ENCODE measurements at regions not wholly inside any gene's neighbourhood (a gene's known extent, or its start where the extent isn't known, plus 50 kb on each side); places are given as distances from the start of the nearest gene placed in this dataset.
"Not testable (repeated sequence)": the region's sequence is repeated elsewhere in the genome, so short reads cannot be mapped to it uniquely, and the experiment has no call there.

DNA sequence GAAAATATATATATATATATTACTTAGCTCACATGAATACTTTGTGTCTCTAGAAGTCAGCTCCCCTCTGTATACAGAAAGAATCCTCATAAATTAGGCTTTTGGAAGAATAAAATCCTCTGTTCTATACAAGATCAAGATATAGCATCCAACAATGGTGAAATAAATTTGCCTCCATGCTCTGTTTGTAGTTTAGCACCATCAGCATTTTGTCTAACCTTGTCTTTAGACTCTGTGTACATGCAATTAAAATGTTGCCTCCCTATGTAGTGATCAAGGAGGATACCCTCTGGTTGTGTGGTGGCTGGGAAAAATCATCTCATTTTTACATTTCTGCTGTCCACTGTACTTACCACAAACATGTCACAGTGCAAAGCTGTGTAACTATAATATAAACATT lies 189.7 kb downstream of the C7orf25 start:
- no peak for DNase-seq (ENCODE audit: low read depth)

DNA sequence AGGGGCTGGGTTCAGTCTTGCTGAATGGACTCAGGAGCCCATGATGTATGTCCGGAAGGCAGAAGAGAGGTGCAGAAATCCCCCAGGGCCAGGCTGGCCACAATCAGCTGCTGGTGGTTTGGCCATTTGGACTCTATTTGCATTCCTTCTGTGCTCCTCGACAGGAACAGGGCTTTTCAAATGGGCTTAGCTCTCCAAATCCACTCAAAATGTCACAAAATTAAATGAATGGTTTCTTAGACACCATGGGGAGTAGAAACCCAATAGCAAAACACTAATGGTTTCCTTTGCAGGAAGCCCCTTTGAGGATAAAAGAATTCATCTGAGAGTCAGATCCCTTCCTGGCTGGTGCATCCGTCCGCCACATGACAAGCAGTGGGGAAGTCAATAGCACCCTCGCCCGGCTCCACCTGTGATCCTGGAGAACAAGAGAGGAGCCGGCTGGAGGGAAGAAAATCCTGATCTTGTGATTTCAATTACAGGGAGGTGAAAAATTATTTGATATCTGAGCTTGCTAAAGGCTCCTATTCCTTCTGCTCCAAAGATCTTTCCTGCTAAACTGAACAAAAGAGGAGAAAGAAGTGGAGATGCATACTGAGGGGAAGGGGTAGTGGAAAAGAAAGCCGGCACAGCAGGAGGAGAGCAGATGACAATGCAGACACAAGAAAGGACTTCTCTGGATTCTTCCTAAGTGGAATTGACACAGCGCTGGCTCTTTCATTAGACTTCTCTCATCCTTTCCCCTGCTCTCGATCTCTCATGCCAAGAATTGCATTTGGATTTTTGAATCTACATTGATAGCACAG lies 190.7 kb downstream of the C7orf25 start:
- DNase-seq (ENCODE audit: low read depth): no peak

DNA sequence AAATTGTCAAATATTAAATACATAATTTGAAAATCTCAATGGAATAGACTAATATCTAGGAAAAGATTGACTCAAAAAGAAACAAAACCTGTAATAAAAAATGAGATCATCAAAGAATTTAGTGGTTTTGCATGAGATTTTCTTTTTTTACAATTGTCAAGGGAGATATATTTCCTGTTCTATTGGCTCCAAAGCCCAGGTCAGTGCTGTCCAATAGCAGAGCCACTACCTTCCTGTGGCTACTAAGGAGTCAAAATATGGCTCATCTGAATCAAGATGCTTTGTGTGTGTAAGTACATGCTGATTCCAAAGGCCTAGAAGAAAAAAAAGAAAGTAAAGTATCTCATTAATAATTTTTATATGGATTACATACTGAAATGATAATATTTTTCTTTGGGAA lies 191.9 kb downstream of the C7orf25 start:
- DNase-seq (ENCODE audit: low read depth): no peak

DNA sequence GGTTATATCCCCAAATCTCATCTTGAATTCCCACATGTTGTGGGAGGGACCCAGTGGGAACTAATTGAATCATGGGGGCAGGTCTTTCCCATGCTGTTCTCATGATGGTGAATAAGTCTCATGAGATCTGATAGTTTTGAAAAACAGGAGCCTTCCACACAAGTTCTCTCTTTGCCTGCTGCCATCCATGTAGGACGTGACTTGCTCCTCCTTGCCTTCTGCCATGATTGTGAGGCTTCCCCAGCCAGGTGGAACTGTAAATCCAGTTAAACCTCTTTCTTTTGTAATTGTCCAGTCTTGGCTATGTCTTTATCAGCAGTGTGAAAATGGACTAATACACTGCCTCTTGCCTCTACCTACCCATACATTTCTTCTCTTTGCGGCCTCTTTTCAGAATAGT lies 193.4 kb downstream of the C7orf25 start:
- DNase-seq (ENCODE audit: low read depth): not testable (repeated sequence)

DNA sequence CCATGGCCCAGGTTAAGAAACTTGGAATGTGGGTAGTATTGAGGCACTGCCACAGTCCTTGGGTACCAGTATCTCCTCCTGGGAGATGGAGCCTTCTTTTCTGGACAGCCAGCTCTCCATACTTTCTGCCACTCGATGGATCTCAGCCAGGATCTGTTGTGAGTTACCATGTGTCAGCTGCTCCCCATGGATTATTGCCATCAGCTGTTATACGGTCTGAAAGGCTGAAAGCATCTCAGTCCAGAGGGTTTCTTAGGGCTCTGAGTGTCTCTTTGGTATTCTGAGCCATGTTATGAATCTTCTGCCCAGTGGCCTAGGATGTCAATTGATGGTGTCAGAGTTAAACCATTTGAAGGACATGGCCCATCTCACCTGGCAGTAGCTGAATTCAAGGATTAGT lies 197.5 kb downstream of the C7orf25 start:
- no peak for DNase-seq (ENCODE audit: low read depth)

DNA sequence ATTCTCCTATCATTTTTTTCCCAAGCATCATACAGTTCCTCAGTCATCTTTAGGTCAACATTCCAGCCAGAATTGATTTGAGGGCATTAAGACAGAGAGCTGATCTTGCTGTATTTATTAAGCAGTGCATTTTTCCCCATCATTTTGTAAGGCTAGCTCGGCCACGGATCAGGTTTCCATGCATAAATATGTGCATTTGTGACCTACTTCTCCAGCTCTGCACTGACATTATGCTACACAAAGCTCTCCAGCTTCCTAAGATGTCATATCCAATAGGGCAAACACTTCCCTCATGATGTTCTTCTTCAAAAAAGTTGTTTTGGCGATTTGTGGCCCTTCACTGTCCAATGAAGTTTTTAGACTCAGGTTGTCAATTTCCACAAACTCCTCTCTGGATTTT lies 202.6 kb downstream of the C7orf25 start:
- no peak for DNase-seq (ENCODE audit: low read depth)

DNA sequence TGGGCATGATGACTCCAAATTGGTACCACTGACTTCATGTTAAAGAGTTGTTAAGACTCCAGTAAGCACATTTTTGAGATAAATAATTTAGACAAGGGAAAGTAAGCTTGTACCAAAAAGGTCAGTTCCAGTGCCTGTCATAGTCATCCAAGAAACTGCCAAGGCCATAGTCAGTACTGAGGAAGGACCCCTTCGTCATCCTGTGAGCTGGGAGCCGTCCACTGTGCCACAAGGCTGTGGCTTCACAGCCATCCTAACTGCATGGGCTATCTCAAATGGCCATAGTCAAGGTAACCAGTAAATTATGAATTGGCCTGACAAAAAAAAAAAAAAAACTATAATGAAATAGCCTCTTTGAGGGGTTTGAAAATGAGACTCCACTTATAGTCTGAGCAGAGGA lies 207.2 kb downstream of the C7orf25 start:
- no peak for DNase-seq (ENCODE audit: low read depth)

DNA sequence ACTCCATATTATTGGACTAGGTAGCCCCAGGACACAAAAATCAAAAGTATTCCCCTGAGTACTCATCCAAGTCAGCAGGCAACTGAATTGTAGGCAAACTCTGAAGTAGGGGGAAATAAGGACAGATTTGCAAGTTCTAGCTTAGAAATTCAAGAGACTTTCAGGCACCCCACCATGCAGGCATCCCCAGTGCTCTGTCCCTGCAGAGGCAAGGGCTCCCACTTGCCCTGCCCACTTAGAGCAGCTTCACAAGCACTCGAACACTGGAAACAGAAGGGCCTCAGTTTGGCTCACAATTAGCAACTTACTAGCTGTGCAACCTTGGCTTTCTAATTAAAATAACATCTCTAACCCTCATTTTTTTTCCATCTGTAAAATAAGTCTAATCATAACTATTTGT lies 209.2 kb downstream of the C7orf25 start:
- no peak for DNase-seq (ENCODE audit: low read depth)

DNA sequence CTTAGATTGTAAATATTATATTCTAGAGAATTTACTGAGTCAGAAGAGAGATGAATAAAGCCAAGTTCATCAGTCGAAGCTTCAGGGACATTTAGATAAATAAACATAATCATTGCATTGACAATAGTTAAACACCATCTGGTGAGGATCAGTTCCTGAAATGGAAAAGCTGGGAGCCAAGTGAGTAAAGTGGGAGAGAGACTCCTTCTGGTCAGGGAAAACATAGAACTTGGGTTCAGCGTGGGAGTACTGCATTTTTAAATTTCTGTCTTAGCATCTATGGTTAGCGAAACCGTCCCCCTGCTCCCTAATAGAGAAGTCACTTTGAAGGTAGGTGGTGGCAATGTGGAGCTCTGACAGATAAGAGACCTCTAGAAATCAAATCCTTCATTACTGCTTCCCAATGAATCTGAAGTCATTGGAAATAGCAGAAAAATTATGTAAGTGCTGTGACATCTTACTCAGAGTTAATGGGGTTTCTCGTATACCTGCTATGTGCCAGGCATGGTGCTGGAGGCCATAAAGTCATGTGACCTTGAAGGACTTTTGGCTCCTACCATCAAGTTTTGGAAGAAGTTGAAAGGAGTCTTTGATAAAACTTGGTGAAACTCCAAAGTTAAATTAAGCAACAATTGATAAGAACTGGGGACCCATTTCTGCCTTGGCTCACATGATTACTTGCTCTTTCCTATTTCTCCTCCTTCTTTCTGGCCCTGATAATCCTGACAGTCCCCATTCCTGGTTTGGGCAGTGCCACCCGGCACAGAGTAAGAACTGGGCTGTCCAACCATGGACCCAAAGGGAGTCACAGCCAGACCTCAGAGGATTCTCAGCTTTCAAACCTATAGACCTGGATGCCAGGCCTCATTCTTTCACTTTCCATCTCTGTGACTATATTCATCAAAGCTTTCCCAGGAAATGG lies 211.2 kb downstream of the C7orf25 start:
- no peak for DNase-seq (ENCODE audit: low read depth)

DNA sequence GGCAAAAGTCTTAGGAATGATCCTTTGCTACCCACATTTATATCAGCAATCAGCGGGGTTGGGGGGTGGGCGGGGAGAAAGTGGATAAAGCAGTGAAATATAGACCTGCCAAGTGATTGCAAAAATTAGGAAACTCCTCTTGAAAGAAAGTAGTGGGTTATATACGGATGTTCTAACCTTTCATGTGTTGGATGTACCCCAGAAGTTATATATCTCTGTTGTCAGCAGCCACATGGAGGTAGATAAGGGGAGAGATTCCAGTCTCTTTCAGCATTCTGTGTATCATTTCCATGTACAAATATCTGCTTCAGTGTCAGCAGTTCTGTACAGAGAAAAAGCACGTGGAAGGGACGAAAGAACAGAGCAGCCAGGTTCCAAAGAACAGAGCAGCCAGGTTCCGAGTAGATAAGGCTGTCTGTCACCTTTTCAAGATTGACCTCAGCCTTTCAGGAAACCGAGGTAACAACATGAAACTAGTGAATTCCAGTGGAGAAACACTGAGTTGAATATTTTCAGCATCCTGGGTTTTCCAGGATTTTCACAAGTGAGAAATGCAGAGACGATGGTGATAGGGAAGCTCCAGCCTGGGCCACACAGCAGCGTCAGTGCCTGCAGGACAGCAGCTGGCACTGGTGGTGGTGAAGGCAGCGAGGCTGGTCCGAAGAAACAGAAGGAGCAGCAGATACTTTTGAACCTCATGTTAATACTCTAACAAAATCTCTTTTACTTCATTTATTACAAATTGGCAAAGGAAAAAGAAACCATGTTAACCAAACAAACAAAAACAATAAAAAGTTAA lies 212.3 kb downstream of the C7orf25 start:
- DNase-seq (ENCODE audit: low read depth): no peak

DNA sequence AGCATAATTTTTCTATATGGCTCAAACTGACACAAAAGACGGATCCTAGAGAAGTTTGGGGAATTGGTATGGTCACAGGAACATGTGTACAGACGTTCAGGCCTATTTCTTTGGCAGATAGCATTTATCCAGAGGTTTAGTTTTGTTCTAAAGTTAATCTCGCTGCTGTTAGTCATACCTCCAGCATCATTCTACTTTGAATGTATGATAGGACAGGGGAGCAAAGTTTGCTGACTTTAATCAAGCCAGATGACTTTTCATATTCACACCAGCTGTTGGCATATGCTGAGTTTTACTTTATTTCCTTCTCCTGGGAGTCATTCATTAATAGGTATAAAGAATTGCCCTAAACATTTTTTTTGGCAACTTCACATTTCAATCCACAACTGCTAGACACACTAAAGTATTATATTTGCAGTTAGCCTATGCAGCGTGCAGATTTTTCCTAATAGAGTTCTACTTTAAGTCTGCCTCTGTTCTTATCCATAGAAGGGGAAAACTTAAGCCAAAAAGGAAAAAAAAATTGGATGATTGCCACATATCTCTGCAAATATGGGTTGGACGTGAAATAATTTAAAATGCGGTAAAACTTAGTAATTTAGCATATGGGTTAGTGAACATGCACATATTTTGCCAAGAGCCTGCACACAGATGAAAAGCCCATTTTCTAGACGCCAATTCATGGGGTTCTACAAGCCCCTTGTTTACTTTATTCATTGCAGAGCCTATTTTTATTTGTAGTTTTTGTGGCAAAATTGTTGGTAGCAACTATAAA lies 213.1 kb downstream of the C7orf25 start:
- no peak for DNase-seq (ENCODE audit: low read depth)

DNA sequence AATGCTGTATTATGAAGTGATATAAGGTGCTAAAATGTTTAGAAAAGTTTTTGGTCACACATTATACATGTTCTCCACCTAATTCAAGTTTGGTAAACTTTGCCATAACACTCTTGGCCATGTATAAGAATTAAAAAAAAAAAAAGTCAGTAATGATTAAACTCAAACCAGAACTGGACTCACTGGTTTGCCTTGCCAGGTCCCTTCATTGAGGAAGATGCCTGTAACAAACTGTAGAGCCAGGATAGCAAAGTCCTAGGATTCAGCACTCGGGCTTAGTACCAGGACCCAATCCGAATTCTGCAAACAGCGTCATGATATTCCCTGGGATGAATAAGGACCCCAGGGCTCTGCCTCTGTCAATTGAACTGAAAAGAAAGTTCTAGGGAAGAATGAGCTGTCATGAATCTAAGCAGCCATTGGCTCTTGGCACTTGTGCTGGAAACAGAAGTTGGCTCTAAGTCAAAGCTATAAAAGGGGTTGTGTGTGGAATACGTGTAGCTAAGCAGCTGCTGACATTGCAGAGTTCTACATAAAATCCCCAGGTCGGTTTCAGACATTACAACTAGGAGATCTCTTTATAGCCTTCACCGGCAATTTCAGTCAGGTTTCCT lies 216.9 kb downstream of the C7orf25 start:
- no peak for DNase-seq (ENCODE audit: low read depth)

DNA sequence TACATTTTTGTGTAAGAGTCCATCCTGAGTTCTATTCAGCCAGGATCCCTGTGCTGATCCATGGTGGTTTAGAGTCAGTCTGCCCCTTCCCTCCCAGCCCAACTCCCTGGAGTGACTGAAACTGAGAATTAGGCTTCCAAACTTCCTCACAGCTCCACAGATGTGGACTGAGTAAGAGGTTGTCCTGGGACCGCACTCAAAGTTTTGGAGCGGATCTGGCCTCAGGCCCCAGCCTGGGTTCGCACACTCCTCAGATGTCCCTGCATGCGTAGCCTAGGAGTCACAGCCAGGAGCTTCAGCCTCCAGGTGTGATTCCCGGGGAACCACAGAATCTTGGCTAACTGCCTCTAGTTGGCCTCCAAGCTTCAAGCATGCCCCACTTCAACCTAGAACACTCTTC lies 218.1 kb downstream of the C7orf25 start:
- no peak for DNase-seq (ENCODE audit: low read depth)

DNA sequence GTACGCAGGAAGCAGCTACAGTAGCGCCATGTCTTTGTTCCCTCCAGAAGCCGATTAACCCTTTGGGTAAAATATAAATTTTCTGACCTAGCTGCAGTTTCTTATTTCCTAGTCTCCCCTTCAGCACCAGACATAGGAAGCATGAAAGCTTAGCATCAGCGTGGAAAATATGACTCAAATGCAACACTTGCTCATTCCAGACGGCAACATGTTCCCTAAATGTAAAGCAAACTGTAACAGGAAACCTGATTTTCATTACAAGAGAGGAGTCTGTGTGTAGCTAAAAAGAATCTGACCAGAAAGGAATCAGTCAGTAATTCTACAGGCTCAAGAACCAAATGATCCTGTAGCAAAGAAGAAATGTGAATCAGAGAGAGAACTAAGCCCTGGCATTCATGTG lies 219.2 kb downstream of the C7orf25 start:
- DNase-seq (ENCODE audit: low read depth): no peak

DNA sequence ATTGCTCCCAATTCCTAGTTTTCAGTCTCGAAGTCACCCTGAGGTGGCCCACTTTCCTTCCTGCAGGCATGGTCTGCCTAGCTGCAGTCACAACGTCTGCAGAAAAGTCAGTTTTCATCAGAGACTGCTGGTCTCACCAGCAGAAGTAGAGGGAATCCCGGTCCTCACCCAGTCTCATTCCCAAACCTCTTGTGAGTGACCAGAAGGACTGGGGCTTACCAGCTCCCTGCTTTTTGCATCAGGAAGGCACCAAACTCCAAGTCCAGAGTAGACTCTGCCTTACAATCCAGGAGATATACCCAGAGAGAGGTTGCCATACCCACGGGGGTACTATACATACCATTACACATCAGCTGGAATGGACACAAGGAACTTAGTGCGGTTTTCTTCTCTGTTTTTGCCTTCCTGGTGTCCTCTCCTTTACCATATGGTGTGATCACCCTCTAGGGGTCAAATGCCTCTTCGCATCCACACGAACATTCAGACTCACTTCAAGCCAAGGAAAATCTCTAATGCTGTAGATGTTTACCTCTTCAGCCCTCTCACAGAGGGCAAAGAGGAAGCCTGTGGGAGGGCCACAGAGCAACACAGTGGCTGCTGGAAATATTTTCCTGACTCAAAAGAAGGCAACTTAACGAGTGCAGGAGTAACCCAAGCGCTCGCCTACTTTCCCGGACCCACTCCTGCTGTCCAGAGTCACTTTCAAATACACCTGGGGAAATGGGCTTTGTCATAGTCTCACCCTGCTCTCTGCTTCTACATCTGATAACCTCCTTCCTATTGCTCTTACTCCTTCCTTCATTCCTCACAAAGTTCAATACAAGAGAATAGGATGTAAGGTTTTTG lies 220.9 kb downstream of the C7orf25 start:
- peak; percentile 16 for DNase-seq (ENCODE audit: low read depth)

DNA sequence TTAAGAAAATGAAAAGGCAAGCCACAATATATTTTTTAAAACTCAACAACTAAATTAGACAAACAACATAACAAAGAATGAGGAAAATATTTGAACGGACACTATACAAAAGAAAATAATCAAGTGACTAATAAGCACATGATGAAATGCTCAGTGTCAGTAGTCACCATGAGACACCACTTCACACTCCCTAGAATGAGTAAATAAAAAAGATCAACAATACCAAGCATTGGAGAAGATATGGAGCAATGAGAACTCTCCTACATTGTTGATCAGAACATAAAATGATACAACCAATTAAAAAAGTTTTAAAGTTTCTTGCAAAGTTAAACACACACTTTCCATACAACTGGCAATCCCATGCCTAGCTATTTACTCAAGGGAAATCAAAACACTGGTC lies 222.2 kb downstream of the C7orf25 start:
- DNase-seq (ENCODE audit: low read depth): no peak

DNA sequence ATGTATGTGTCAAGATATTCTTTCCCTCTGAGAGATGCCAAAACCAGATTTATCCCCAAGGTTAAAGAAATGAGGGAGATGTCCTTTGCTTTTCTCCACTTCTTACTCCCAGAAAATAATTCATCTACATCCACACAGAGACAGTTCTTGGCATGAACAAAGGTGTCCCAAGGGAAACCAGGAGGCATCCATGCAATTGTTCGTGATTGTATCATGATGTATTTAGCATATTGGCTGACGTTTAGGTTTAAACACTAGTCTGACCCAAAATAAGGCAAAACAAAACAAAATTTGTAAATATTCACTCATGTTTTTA lies 223.9 kb downstream of the C7orf25 start:
- DNase-seq (ENCODE audit: low read depth): no peak

DNA sequence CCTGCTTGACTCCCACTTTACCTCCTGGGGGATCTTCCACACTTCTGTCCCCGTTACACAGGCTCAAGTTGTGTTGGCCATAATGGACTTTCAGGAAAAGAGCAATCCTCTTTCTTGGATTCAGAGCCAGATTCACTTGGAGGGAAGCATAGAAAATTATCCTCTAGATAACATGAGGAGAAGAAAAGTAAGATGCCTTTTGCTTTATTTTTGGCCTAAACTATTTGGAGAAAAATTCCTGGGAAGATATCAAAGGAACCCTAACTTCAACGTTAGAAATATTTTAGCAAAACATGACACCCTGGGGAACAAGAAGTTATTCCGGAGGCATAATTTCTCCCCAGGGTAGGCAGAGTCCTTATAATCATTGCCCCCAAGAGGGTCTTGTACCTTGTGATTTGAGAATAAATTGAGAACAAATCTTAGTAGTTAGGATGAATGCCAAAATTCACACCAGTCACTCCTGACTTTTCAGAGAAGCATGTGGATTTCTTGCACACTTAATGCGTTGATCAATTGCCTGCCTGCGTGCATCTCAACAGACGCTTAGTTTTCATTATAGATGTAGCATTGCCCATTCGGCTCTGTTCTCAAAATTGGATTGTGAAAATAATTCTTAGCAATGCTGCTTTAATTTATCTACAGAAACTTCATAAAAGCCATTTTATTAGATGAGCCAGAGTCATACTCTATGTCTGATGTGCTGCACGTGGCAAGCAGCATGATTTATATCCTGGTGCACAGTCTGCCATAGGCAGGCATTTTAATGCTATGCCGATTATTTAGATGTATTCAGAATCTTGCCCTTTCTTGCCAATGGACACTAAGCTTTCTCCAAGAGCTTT lies 224.4 kb downstream of the C7orf25 start:
- DNase-seq (ENCODE audit: low read depth): no peak

DNA sequence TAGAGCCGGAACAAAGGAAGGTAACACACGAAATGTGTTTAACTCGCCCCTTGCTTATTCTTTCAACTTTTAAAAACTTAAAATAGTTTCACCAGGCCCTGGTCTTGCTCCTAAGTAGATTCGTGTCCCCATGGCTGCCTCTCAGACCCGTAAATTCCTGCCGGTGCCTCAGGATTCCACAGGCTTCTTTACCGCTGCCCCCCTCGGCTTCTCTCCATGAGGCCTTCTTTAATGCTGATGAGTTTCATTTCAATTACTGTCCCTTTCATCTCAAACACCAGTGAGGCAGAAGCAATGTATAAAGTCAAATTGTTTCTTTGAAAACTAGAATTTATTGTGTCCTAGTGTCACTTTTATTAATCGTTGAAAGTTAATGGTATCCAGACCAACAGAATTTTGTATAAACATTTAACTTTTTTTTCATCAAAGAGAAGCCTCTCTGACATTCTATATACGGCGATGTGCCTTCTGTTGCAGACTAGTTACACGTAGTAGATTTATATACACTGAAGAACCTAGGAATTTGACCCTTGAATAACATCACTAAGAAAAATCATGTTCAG lies 225.2 kb downstream of the C7orf25 start:
- no peak for DNase-seq (ENCODE audit: low read depth)

All from GM04503 (cell line).